ENCODE measurements at regions not wholly inside any gene's neighbourhood (a gene's known extent, or its start where the extent isn't known, plus 50 kb on each side); places are given as distances from the start of the nearest gene placed in this dataset.

DNA sequence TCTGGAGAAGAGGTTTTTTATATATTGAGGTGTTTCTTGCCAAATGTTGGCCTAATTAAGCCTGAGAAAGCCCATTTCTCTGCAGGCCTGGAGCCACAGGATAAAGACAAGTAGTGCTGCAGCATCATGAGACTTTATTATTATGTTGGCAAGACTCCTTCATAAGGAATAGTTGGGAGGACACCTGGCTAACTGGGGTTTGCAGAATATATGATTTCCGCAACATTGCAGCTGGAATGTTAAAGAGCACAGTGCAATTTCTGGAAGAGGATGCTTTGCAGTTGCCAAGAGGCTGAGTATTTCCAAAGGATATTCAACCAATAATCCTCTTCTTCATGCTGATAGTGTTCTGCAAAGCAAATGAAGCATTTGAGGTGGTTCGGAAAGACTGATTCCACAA, 1512.8 kb upstream of the LRRTM3 start:
- TF ChIP-seq, protein P1, sequence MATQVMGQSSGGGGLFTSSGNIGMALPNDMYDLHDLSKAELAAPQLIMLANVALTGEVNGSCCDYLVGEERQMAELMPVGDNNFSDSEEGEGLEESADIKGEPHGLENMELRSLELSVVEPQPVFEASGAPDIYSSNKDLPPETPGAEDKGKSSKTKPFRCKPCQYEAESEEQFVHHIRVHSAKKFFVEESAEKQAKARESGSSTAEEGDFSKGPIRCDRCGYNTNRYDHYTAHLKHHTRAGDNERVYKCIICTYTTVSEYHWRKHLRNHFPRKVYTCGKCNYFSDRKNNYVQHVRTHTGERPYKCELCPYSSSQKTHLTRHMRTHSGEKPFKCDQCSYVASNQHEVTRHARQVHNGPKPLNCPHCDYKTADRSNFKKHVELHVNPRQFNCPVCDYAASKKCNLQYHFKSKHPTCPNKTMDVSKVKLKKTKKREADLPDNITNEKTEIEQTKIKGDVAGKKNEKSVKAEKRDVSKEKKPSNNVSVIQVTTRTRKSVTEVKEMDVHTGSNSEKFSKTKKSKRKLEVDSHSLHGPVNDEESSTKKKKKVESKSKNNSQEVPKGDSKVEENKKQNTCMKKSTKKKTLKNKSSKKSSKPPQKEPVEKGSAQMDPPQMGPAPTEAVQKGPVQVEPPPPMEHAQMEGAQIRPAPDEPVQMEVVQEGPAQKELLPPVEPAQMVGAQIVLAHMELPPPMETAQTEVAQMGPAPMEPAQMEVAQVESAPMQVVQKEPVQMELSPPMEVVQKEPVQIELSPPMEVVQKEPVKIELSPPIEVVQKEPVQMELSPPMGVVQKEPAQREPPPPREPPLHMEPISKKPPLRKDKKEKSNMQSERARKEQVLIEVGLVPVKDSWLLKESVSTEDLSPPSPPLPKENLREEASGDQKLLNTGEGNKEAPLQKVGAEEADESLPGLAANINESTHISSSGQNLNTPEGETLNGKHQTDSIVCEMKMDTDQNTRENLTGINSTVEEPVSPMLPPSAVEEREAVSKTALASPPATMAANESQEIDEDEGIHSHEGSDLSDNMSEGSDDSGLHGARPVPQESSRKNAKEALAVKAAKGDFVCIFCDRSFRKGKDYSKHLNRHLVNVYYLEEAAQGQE (IDR thresholded peaks at IDR 0.05; ENCODE audit: borderline replicate concordance in 1 of 2, low read depth in 1 of 2, low read length in 2 of 2) = no peak
- TF ChIP-seq, protein P2, sequence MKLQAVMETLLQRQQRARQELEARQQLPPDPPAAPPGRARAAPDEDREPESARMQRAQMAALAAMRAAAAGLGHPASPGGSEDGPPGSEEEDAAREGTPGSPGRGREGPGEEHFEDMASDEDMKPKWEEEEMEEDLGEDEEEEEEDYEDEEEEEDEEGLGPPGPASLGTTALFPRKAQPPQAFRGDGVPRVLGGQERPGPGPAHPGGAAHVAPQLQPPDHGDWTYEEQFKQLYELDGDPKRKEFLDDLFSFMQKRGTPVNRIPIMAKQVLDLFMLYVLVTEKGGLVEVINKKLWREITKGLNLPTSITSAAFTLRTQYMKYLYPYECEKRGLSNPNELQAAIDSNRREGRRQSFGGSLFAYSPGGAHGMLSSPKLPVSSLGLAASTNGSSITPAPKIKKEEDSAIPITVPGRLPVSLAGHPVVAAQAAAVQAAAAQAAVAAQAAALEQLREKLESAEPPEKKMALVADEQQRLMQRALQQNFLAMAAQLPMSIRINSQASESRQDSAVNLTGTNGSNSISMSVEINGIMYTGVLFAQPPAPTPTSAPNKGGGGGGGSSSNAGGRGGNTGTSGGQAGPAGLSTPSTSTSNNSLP (IDR thresholded peaks at IDR 0.05; ENCODE audit: low read depth, low read length) = no peak
- TF ChIP-seq RAD21 (CRISPR knock-in tag; IDR thresholded peaks at IDR 0.05) (no peak), FOXJ3 (CRISPR knock-in tag; IDR thresholded peaks at IDR 0.05; ENCODE audit: borderline replicate concordance) (no peak), E2F5 (CRISPR knock-in tag; conservative IDR thresholded peaks at IDR 0.05) (no peak), MAFK (conservative IDR thresholded peaks at IDR 0.05 in 1 of 2, IDR thresholded peaks at IDR 0.05 in 1 of 2; ENCODE audit: low read length in 2 of 2) (no peak), KMT2B (CRISPR knock-in tag; IDR thresholded peaks at IDR 0.05) (no peak), BRD4 (CRISPR knock-in tag; IDR thresholded peaks at IDR 0.05) (no peak), POLR2A (IDR thresholded peaks at IDR 0.05; ENCODE audit: insufficient read depth in 1 of 2, low read depth in 2 of 2, low read length in 2 of 2) (no peak), CTCF (CRISPR knock-in tag; IDR thresholded peaks at IDR 0.05) (no peak), YY1 (IDR thresholded peaks at IDR 0.05; ENCODE audit: insufficient read depth, insufficient replicate concordance, low read depth, low read length) (no peak)

Data from HepG2 (cell line).